Neuron (in vitro differentiated cells): ENCODE measurements at regions not wholly inside any gene's neighbourhood (a gene's known extent, or its start where the extent isn't known, plus 50 kb on each side); places are given as distances from the start of the nearest gene placed in this dataset.

Source experiments
- H2AFZ ChIP-seq: one replicate; pipeline ENCODE4 v1.6.1; 2013; ENCODE audit warnings: low read depth, mild to moderate bottlenecking, inconsistent platforms, low read length, moderate library complexity
- H3K27me3 ChIP-seq: one replicate; pipeline ENCODE4 v1.6.1; 2013; ENCODE audit warnings: low read length; ENCODE audit not compliant: insufficient read depth
- H3K36me3 ChIP-seq: one replicate; pipeline ENCODE4 v1.6.1; 2013; ENCODE audit warnings: low read length; ENCODE audit not compliant: insufficient read depth
- H3K4me1 ChIP-seq: one replicate; pipeline ENCODE4 v1.6.1; 2013; ENCODE audit warnings: low read length; ENCODE audit not compliant: insufficient read depth
- H3K4me3 ChIP-seq: 2 replicates; pipeline ENCODE4 v1.5.1; 2013; ENCODE audit warnings: mild to moderate bottlenecking, low read length, moderate library complexity
- H3K9me3 ChIP-seq: one replicate; pipeline ENCODE4 v1.6.1; 2013; ENCODE audit warnings: low read length

GRCh38 chr6:168990019-168990751 is 263.5 kb downstream of the THBS2 start:
- Histone ChIP-seq H3K4me1 (no peaks in the 10 kb centered on the region), H3K36me3 (no peaks in the 10 kb centered on the region), H3K9me3 (no peaks in the 10 kb centered on the region), H3K4me3 (no peak overlapping the region), H2AFZ (no peak overlapping the region), H3K27me3 (no peaks in the 10 kb centered on the region)

GRCh38 chr6:168989421-168989820 is 264.2 kb downstream of the THBS2 start:
- Histone ChIP-seq H3K36me3 (no peaks in the 10 kb centered on the region), H3K4me1 (no peaks in the 10 kb centered on the region), H2AFZ (no peak overlapping the region), H3K27me3 (no peaks in the 10 kb centered on the region), H3K4me3 (no peak overlapping the region), H3K9me3 (no peaks in the 10 kb centered on the region)

- H2AFZ ChIP-seq: no peak overlapping the region
- H3K27me3 ChIP-seq: no peaks in the 10 kb centered on the region
- H3K9me3 ChIP-seq: no peaks in the 10 kb centered on the region
- no peaks in the 10 kb centered on the region for H3K36me3 ChIP-seq
- no peaks in the 10 kb centered on the region for H3K4me1 ChIP-seq
- no peak overlapping the region for H3K4me3 ChIP-seq
Measured at GRCh38 chr6:168988801-168989200, 264.8 kb downstream of the THBS2 start.

- H3K27me3 ChIP-seq: no peaks in the 10 kb centered on the region
- no peaks in the 10 kb centered on the region for H3K9me3 ChIP-seq
- H3K4me3 ChIP-seq: no peak overlapping the region
- no peak overlapping the region for H2AFZ ChIP-seq
- no peaks in the 10 kb centered on the region for H3K36me3 ChIP-seq
- H3K4me1 ChIP-seq: no peaks in the 10 kb centered on the region
Measured at GRCh38 chr6:168988280-168988679, 265.4 kb downstream of the THBS2 start.

- Histone ChIP-seq H3K36me3 (no peaks in the 10 kb centered on the region), H2AFZ (no peak overlapping the region), H3K27me3 (no peaks in the 10 kb centered on the region), H3K4me1 (no peaks in the 10 kb centered on the region), H3K9me3 (no peaks in the 10 kb centered on the region), H3K4me3 (no peak overlapping the region)
Measured at GRCh38 chr6:168985705-168986104, 267.9 kb downstream of the THBS2 start.

- H3K27me3 ChIP-seq: no peaks in the 10 kb centered on the region
- no peak overlapping the region for H2AFZ ChIP-seq
- no peaks in the 10 kb centered on the region for H3K4me1 ChIP-seq
- no peaks in the 10 kb centered on the region for H3K36me3 ChIP-seq
- no peaks in the 10 kb centered on the region for H3K9me3 ChIP-seq
- H3K4me3 ChIP-seq: no peak overlapping the region
Measured at GRCh38 chr6:168983925-168984324, 269.7 kb downstream of the THBS2 start.

GRCh38 chr6:168981187-168981586 is 272.5 kb downstream of the THBS2 start:
- H3K4me3 ChIP-seq: no peak overlapping the region
- no peaks in the 10 kb centered on the region for H3K36me3 ChIP-seq
- H3K27me3 ChIP-seq: no peaks in the 10 kb centered on the region
- no peaks in the 10 kb centered on the region for H3K9me3 ChIP-seq
- no peaks in the 10 kb centered on the region for H3K4me1 ChIP-seq
- H2AFZ ChIP-seq: no peak overlapping the region

GRCh38 chr6:168979254-168979653 is 274.4 kb downstream of the THBS2 start:
- no peak overlapping the region for H2AFZ ChIP-seq
- H3K4me3 ChIP-seq: no peak overlapping the region

GRCh38 chr6:168972128-168972527 is 281.5 kb downstream of the THBS2 start:
- Histone ChIP-seq H3K36me3 (no peaks in the 10 kb centered on the region), H3K4me1 (no peaks in the 10 kb centered on the region), H3K4me3 (no peak overlapping the region), H2AFZ (no peak overlapping the region), H3K27me3 (peaks cover 4% of the 10 kb centered on the region), H3K9me3 (no peaks in the 10 kb centered on the region)

More at GRCh38 chr6:168979254-168979653, 274.4 kb downstream of the THBS2 start:
- Histone ChIP-seq H3K27me3 (no peaks in the 10 kb centered on the region), H3K36me3 (no peaks in the 10 kb centered on the region), H3K9me3 (no peaks in the 10 kb centered on the region), H3K4me1 (no peaks in the 10 kb centered on the region)

GRCh38 chr6:168971549-168971948 is 282.1 kb downstream of the THBS2 start:
- Histone ChIP-seq H3K4me1 (no peaks in the 10 kb centered on the region), H3K36me3 (no peaks in the 10 kb centered on the region), H2AFZ (no peak overlapping the region), H3K4me3 (no peak overlapping the region), H3K9me3 (no peaks in the 10 kb centered on the region), H3K27me3 (peaks cover 4% of the 10 kb centered on the region)

GRCh38 chr6:168968801-168969200 is 284.8 kb downstream of the THBS2 start:
- H3K4me1 ChIP-seq: no peaks in the 10 kb centered on the region

GRCh38 chr6:168968228-168968627 is 285.4 kb downstream of the THBS2 start:
- no peak overlapping the region for H2AFZ ChIP-seq
- peaks cover 2% of the 10 kb centered on the region for H3K27me3 ChIP-seq
- H3K4me1 ChIP-seq: no peaks in the 10 kb centered on the region
- H3K9me3 ChIP-seq: no peaks in the 10 kb centered on the region
- no peaks in the 10 kb centered on the region for H3K36me3 ChIP-seq
- no peak overlapping the region for H3K4me3 ChIP-seq

More at GRCh38 chr6:168968801-168969200, 284.8 kb downstream of the THBS2 start:
- Histone ChIP-seq H3K4me3 (no peak overlapping the region), H3K27me3 (peaks cover 4% of the 10 kb centered on the region), H3K36me3 (no peaks in the 10 kb centered on the region), H2AFZ (no peak overlapping the region), H3K9me3 (no peaks in the 10 kb centered on the region)

GRCh38 chr6:168967281-168967925 is 286.2 kb downstream of the THBS2 start:
- Histone ChIP-seq H3K4me3 (no peak overlapping the region), H2AFZ (no peak overlapping the region), H3K36me3 (no peaks in the 10 kb centered on the region), H3K27me3 (peaks cover 2% of the 10 kb centered on the region), H3K4me1 (no peaks in the 10 kb centered on the region), H3K9me3 (no peaks in the 10 kb centered on the region)
